ENCODE measurements at regions not wholly inside any gene's neighbourhood (a gene's known extent, or its start where the extent isn't known, plus 50 kb on each side); places are given as distances from the start of the nearest gene placed in this dataset.

GRCh38 chr2:106724301-106724794, 161.6 kb downstream of the ST6GAL2 start:
- TF ChIP-seq TCF12 (IDR thresholded peaks at IDR 0.05; ENCODE audit: low read depth) (no peak), NFIC (IDR thresholded peaks at IDR 0.05) (no peak), CREB1 (IDR thresholded peaks at IDR 0.05; ENCODE audit: low read depth) (no peak), FOXM1 (IDR thresholded peaks at IDR 0.05; ENCODE audit: borderline replicate concordance, low read depth) (no peak), USF1 (IDR thresholded peaks at IDR 0.05) (no peak), YY1 (IDR thresholded peaks at IDR 0.05; ENCODE audit: low read depth) (no peak), REST (IDR thresholded peaks at IDR 0.05; ENCODE audit: low read depth) (no peak)

GRCh38 chr2:106734165-106734564, 151.8 kb downstream of the ST6GAL2 start:
- TF ChIP-seq FOXM1 (IDR thresholded peaks at IDR 0.05; ENCODE audit: borderline replicate concordance, low read depth), result no peak
- no peak for TF ChIP-seq RAD21 (IDR thresholded peaks at IDR 0.05; ENCODE audit: low read depth)

- TF ChIP-seq TAF1 (IDR thresholded peaks at IDR 0.05; ENCODE audit: low read depth) (no peak), ZBTB7A (IDR thresholded peaks at IDR 0.05; ENCODE audit: low read depth) (no peak), FOXM1 (IDR thresholded peaks at IDR 0.05; ENCODE audit: borderline replicate concordance, low read depth) (no peak), EP300 (IDR thresholded peaks at IDR 0.05; ENCODE audit: borderline replicate concordance) (no peak), NFIC (IDR thresholded peaks at IDR 0.05) (no peak), MAX (IDR thresholded peaks at IDR 0.05) (no peak), YY1 (IDR thresholded peaks at IDR 0.05; ENCODE audit: low read depth) (no peak), REST (IDR thresholded peaks at IDR 0.05; ENCODE audit: low read depth) (no peak), TEAD4 (IDR thresholded peaks at IDR 0.05) (no peak), CREB1 (IDR thresholded peaks at IDR 0.05; ENCODE audit: low read depth) (no peak), USF1 (IDR thresholded peaks at IDR 0.05) (no peak), EGR1 (IDR thresholded peaks at IDR 0.05) (no peak), RAD21 (IDR thresholded peaks at IDR 0.05; ENCODE audit: low read depth) (no peak), TCF12 (IDR thresholded peaks at IDR 0.05; ENCODE audit: low read depth) (no peak)
These were observed 150.2 kb downstream of the ST6GAL2 start for GRCh38 chr2:106735807-106736206.

- TF ChIP-seq RAD21 (IDR thresholded peaks at IDR 0.05; ENCODE audit: low read depth), result no peak
- TF ChIP-seq NFIC (IDR thresholded peaks at IDR 0.05), result no peak
- no peak for TF ChIP-seq EGR1 (IDR thresholded peaks at IDR 0.05)
- no peak for TF ChIP-seq CEBPB (IDR thresholded peaks at IDR 0.05)
These were observed 149.7 kb downstream of the ST6GAL2 start for GRCh38 chr2:106736221-106736620.

- peak; percentile 38 for TF ChIP-seq NFIC (IDR thresholded peaks at IDR 0.05)
- no peak for TF ChIP-seq REST (IDR thresholded peaks at IDR 0.05; ENCODE audit: low read depth)
- TF ChIP-seq EP300 (IDR thresholded peaks at IDR 0.05; ENCODE audit: borderline replicate concordance), result no peak
These were observed 140.5 kb downstream of the ST6GAL2 start for GRCh38 chr2:106745468-106745867.

- no peak for TF ChIP-seq USF1 (IDR thresholded peaks at IDR 0.05)
- no peak for TF ChIP-seq EGR1 (IDR thresholded peaks at IDR 0.05)
- TF ChIP-seq CEBPB (IDR thresholded peaks at IDR 0.05), result no peak
- no peak for TF ChIP-seq TCF12 (IDR thresholded peaks at IDR 0.05; ENCODE audit: low read depth)
- no peak for TF ChIP-seq YY1 (IDR thresholded peaks at IDR 0.05; ENCODE audit: low read depth)
These were observed 136.1 kb downstream of the ST6GAL2 start for GRCh38 chr2:106749823-106750222.

All from Ishikawa (cell line).